GM19025 (cell line): ENCODE measurements at regions not wholly inside any gene's neighbourhood (a gene's known extent, or its start where the extent isn't known, plus 50 kb on each side); places are given as distances from the start of the nearest gene placed in this dataset.
A peak's percentile ranks its signal among the peaks of the same experiment; 100 is the strongest.
"Not testable (repeated sequence)": the region's sequence is repeated elsewhere in the genome, so short reads cannot be mapped to it uniquely, and the experiment has no call there.

Experiments
- ATAC-seq: cut with Tn5 transposase; IDR thresholded peaks from one replicate; pipeline ENCODE4 v1.9.1; 2021; ENCODE audit warnings: mild to moderate bottlenecking, low read depth, moderate library complexity; ENCODE audit not compliant: unreplicated experiment

- ATAC-seq: no peak
Observed at GRCh38 chr3:95310560-95310959, 1247.7 kb downstream of the NSUN3 start.

GRCh38 chr3:95311272-95311671, 1248.4 kb downstream of the NSUN3 start:
- ATAC-seq: peak; percentile 90

- ATAC-seq: no peak
Observed at GRCh38 chr3:95312650-95313049, 1249.8 kb downstream of the NSUN3 start.

- no peak for ATAC-seq
Observed at GRCh38 chr3:95319921-95320494, 1257.1 kb downstream of the NSUN3 start.

GRCh38 chr3:95327478-95327877, 1264.6 kb downstream of the NSUN3 start:
- ATAC-seq: no peak

- ATAC-seq: no peak
Observed at GRCh38 chr3:95333826-95334225, 1271.0 kb downstream of the NSUN3 start.

GRCh38 chr3:95334461-95334860, 1271.6 kb downstream of the NSUN3 start:
- ATAC-seq: no peak

- no peak for ATAC-seq
Observed at GRCh38 chr3:95335517-95335916, 1272.7 kb downstream of the NSUN3 start.

GRCh38 chr3:95338446-95338845, 1275.6 kb downstream of the NSUN3 start:
- no peak for ATAC-seq

- no peak for ATAC-seq
Observed at GRCh38 chr3:95341314-95341713, 1278.5 kb downstream of the NSUN3 start.

- no peak for ATAC-seq
Observed at GRCh38 chr3:95343228-95343627, 1280.4 kb downstream of the NSUN3 start.

GRCh38 chr3:95343767-95344166, 1280.9 kb downstream of the NSUN3 start:
- ATAC-seq: no peak

- ATAC-seq: not testable (repeated sequence)
Observed at GRCh38 chr3:95347936-95348335, 1285.1 kb downstream of the NSUN3 start.

GRCh38 chr3:95348879-95349278, 1286.0 kb downstream of the NSUN3 start:
- ATAC-seq: no peak

GRCh38 chr3:95350049-95350448, 1287.2 kb downstream of the NSUN3 start:
- ATAC-seq: no peak

- ATAC-seq: no peak
Observed at GRCh38 chr3:95351158-95351557, 1288.3 kb downstream of the NSUN3 start.

GRCh38 chr3:95352471-95352870, 1289.6 kb downstream of the NSUN3 start:
- no peak for ATAC-seq

GRCh38 chr3:95354489-95354888, 1291.6 kb downstream of the NSUN3 start:
- ATAC-seq: no peak

- peak; percentile 56 for ATAC-seq
Observed at GRCh38 chr3:95356764-95357501, 1294.1 kb downstream of the NSUN3 start.

- ATAC-seq: peak; percentile 77
Observed at GRCh38 chr3:95387242-95388021, 1324.6 kb downstream of the NSUN3 start.

GRCh38 chr3:95389725-95390313, 1327.0 kb downstream of the NSUN3 start:
- no peak for ATAC-seq
